ENCODE measurements at regions not wholly inside any gene's neighbourhood (a gene's known extent, or its start where the extent isn't known, plus 50 kb on each side); places are given as distances from the start of the nearest gene placed in this dataset.

GRCh38 chr1:34470401-34470800 lies 284.4 kb upstream of the GJB5 start:
- no peak for TF ChIP-seq TAF1 (IDR thresholded peaks at IDR 0.05; ENCODE audit: borderline replicate concordance, insufficient read depth, low read length)
- TF ChIP-seq POLR2AphosphoS5 (IDR thresholded peaks at IDR 0.05; ENCODE audit: low read depth, low read length): no peak
- TF ChIP-seq, protein P1, sequence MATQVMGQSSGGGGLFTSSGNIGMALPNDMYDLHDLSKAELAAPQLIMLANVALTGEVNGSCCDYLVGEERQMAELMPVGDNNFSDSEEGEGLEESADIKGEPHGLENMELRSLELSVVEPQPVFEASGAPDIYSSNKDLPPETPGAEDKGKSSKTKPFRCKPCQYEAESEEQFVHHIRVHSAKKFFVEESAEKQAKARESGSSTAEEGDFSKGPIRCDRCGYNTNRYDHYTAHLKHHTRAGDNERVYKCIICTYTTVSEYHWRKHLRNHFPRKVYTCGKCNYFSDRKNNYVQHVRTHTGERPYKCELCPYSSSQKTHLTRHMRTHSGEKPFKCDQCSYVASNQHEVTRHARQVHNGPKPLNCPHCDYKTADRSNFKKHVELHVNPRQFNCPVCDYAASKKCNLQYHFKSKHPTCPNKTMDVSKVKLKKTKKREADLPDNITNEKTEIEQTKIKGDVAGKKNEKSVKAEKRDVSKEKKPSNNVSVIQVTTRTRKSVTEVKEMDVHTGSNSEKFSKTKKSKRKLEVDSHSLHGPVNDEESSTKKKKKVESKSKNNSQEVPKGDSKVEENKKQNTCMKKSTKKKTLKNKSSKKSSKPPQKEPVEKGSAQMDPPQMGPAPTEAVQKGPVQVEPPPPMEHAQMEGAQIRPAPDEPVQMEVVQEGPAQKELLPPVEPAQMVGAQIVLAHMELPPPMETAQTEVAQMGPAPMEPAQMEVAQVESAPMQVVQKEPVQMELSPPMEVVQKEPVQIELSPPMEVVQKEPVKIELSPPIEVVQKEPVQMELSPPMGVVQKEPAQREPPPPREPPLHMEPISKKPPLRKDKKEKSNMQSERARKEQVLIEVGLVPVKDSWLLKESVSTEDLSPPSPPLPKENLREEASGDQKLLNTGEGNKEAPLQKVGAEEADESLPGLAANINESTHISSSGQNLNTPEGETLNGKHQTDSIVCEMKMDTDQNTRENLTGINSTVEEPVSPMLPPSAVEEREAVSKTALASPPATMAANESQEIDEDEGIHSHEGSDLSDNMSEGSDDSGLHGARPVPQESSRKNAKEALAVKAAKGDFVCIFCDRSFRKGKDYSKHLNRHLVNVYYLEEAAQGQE (IDR thresholded peaks at IDR 0.05; ENCODE audit: insufficient read depth in 1 of 2, low read depth in 2 of 2, low read length in 2 of 2): no peak

Measured in PFSK-1 (cell line).